Endothelial cell of umbilical vein (primary cell): ENCODE measurements at regions not wholly inside any gene's neighbourhood (a gene's known extent, or its start where the extent isn't known, plus 50 kb on each side); places are given as distances from the start of the nearest gene placed in this dataset.

Source experiments
- BruUV-seq: library from RNA; stranded (reverse); fragments of 400-500 nt; replicated peaks from 2 replicates; lab custom pipeline; 2021; lab: Mats Ljungman, UMichigan
- CTCF ChIA-PET: fragments of 300-600, 350-600 bp; sonication (Branson Sonifier 250); formaldehyde crosslinking; loops from one replicate; lab custom pipeline; 2021; ENCODE audit warnings: antibody characterized with exemption, inconsistent platforms; lab: Charles Lee
- POLR2A ChIA-PET: fragments of 300-600, 350-600 bp; sonication (Branson Sonifier 250); formaldehyde crosslinking; loops from one replicate; lab custom pipeline; 2021; ENCODE audit warnings: antibody characterized with exemption, inconsistent platforms; lab: Charles Lee
- DNase-seq: peaks from one replicate; pipeline ENCODE4 v3.0.0-alpha.2; 2011; ENCODE audit warnings: low read depth, low spot score
- FAIRE-seq: peaks from 2 replicates; lab custom pipeline; 2011; peaks lifted over from hg19 to GRCh38; lab: Jason Lieb, UNC
- H2AFZ ChIP-seq: 2 replicates; pipeline ENCODE4 v1.6.0; 2012; ENCODE audit warnings: low read depth, low read length, control low read depth, inconsistent platforms
- H3K27ac ChIP-seq: 2 replicates; pipeline ENCODE4 v1.5.1; 2011; ENCODE audit warnings: low read depth, mild to moderate bottlenecking, control low read depth, low read length, moderate library complexity; ENCODE audit not compliant: insufficient read depth
- H3K27me3 ChIP-seq, 2 experiments: 2 replicates each; pipeline versions ENCODE4 v1.6.0 to v1.6.1; 2011; ENCODE audit warnings: low read length in 2 of 2, mixed read lengths in 1 of 2; ENCODE audit not compliant: control insufficient read depth in 2 of 2, insufficient read depth in 2 of 2
- H3K36me3 ChIP-seq, 2 experiments: 2 replicates in 1 of 2; 3 replicates in 1 of 2; pipeline ENCODE4 v1.5.1; 2011; ENCODE audit warnings: low read length in 2 of 2, mild to moderate bottlenecking in 1 of 2, moderate library complexity in 1 of 2; ENCODE audit not compliant: control insufficient read depth in 2 of 2, insufficient read depth in 2 of 2; ENCODE audit errors: extremely low read depth in 1 of 2
- H3K4me1 ChIP-seq: 3 replicates; pipeline ENCODE4 v1.5.1; 2011; ENCODE audit warnings: mild to moderate bottlenecking, low read length; ENCODE audit not compliant: control insufficient read depth, insufficient read depth; ENCODE audit errors: extremely low read depth
- H3K4me2 ChIP-seq: 2 replicates; pipeline ENCODE4 v1.6.1; 2011; ENCODE audit warnings: low read length, control low read depth, mixed read lengths; ENCODE audit not compliant: insufficient read depth
- H3K4me3 ChIP-seq, 3 experiments: fragments of 200-600 bp in 1 of 3; sonication (generic), shearing (Covaris generic) in 1 of 3; replicated peaks in 1 of 3; 2 replicates each; pipeline ENCODE4 v1.5.1; 2011 to 2016; ENCODE audit warnings: control low read depth in 3 of 3, low read length in 3 of 3, mild to moderate bottlenecking in 2 of 3, inconsistent platforms in 1 of 3, low read depth in 1 of 3, moderate library complexity in 1 of 3; ENCODE audit not compliant: insufficient read depth in 1 of 3
- H3K79me2 ChIP-seq: 2 replicates; pipeline ENCODE4 v1.6.0; 2012; ENCODE audit warnings: low read length, inconsistent platforms; ENCODE audit not compliant: control insufficient read depth, insufficient read depth
- H3K9ac ChIP-seq: replicated peaks from 2 replicates; pipeline ENCODE3; 2011; ENCODE audit warnings: low read length, control low read depth; ENCODE audit not compliant: insufficient read depth; ENCODE audit errors: extremely low read depth
- H3K9me1 ChIP-seq: replicated peaks from 3 replicates; pipeline ENCODE4 v1.6.0; 2011; ENCODE audit warnings: mild to moderate bottlenecking, low read length; ENCODE audit not compliant: control insufficient read depth, insufficient read depth; ENCODE audit errors: extremely low read depth
- H3K9me3 ChIP-seq: replicated peaks from 2 replicates; pipeline ENCODE4 v1.5.1; 2012; ENCODE audit warnings: low read length, inconsistent platforms; ENCODE audit not compliant: control insufficient read depth, insufficient read depth
- H4K20me1 ChIP-seq: replicated peaks from 2 replicates; pipeline ENCODE3; 2011; ENCODE audit warnings: mild to moderate bottlenecking, low read length; ENCODE audit not compliant: control insufficient read depth, insufficient read depth; ENCODE audit errors: extremely low read depth
- EZH2 ChIP-seq: IDR thresholded peaks from 2 replicates; pipeline ENCODE4 v1.6.1; 2012; ENCODE audit warnings: borderline replicate concordance, low read depth, mild to moderate bottlenecking, moderate library complexity, low read length, inconsistent platforms; ENCODE audit not compliant: severe bottlenecking
- FOS ChIP-seq: IDR thresholded peaks from 2 replicates; pipeline ENCODE4 v1.6.1; 2011; ENCODE audit warnings: mild to moderate bottlenecking, low read length, moderate library complexity, borderline replicate concordance; ENCODE audit not compliant: insufficient read depth
- GATA2 ChIP-seq: IDR thresholded peaks from 2 replicates; pipeline ENCODE4 v1.7.0; 2011; ENCODE audit warnings: low read depth, mild to moderate bottlenecking, moderate library complexity, mixed read lengths, low read length; ENCODE audit not compliant: insufficient read length, insufficient read depth
- JUN ChIP-seq: IDR thresholded peaks from 2 replicates; pipeline ENCODE4 v1.6.1; 2011; ENCODE audit warnings: borderline replicate concordance, low read depth; ENCODE audit not compliant: insufficient read length, insufficient read depth
- MYC ChIP-seq: IDR thresholded peaks from one replicate; pipeline ENCODE4 v1.6.1; 2011; ENCODE audit warnings: mild to moderate bottlenecking, low read depth, low read length
- POLR2A ChIP-seq: IDR thresholded peaks from 2 replicates; pipeline ENCODE4 v1.6.1; 2012; ENCODE audit warnings: low read depth, mild to moderate bottlenecking, control low read depth, low read length
- POLR2AphosphoS5 ChIP-seq: IDR thresholded peaks from 2 replicates; pipeline ENCODE4 v1.6.1; 2012; ENCODE audit warnings: low read depth, mild to moderate bottlenecking, control low read depth, low read length, moderate library complexity; ENCODE audit not compliant: insufficient read depth
- dilution Hi-C: fragments of 300-500 bp; cut with MboI; formaldehyde crosslinking; loops from one replicate; pipeline ENCODE4 v1.15.0; 2019; ENCODE audit warnings: low sequenced_read_pairs; ENCODE audit not compliant: extremely low pct_ligation_motif_present
- intact Hi-C: fragments of 100-400 bp; cut with micrococcal nuclease; formaldehyde crosslinking; loops from one replicate; pipeline ENCODE4 v1.10.0; 2022
- TF ChIP-seq, protein P1 (sequence below), 2 donors: IDR thresholded peaks; 1 replicate in 1 of 2; 2 replicates in 1 of 2; pipeline ENCODE4 v1.5.1; 2011; ENCODE audit warnings: low read length in 2 of 2, mild to moderate bottlenecking in 2 of 2, moderate library complexity in 2 of 2, control low read depth in 1 of 2, inconsistent platforms in 1 of 2, low read depth in 1 of 2; ENCODE audit not compliant: insufficient read depth in 1 of 2; ENCODE audit errors: extremely low read depth in 1 of 2
- TF ChIP-seq, protein P2 (sequence below): IDR thresholded peaks from 2 replicates; pipeline ENCODE4 v1.6.1; 2011; ENCODE audit not compliant: insufficient read depth, insufficient read length

- Histone ChIP-seq H3K9me1 (no peaks in the 10 kb centered on the region), H3K27ac (no peak overlapping the region), H4K20me1 (no peaks in the 10 kb centered on the region), H2AFZ (no peak overlapping the region), H3K9me3 (no peaks in the 10 kb centered on the region), H3K4me3 (no peak overlapping the region), H3K4me1 (peaks cover 5% of the 10 kb centered on the region), H3K36me3 (no peaks in the 10 kb centered on the region), H3K27me3 (peaks cover 13 to 35% of the 10 kb centered on the region in 2 experiments), H3K4me2 (no peak overlapping the region), H3K9ac (no peak overlapping the region), H3K79me2 (no peaks in the 10 kb centered on the region)
- dilution Hi-C loops = no loop called here
- TF ChIP-seq JUN (no peak), FOS (no peak), POLR2AphosphoS5 (no peak), EZH2 (no peak), GATA2 (no peak), POLR2A (no peak), MYC (no peak)
- TF ChIP-seq, protein P1, sequence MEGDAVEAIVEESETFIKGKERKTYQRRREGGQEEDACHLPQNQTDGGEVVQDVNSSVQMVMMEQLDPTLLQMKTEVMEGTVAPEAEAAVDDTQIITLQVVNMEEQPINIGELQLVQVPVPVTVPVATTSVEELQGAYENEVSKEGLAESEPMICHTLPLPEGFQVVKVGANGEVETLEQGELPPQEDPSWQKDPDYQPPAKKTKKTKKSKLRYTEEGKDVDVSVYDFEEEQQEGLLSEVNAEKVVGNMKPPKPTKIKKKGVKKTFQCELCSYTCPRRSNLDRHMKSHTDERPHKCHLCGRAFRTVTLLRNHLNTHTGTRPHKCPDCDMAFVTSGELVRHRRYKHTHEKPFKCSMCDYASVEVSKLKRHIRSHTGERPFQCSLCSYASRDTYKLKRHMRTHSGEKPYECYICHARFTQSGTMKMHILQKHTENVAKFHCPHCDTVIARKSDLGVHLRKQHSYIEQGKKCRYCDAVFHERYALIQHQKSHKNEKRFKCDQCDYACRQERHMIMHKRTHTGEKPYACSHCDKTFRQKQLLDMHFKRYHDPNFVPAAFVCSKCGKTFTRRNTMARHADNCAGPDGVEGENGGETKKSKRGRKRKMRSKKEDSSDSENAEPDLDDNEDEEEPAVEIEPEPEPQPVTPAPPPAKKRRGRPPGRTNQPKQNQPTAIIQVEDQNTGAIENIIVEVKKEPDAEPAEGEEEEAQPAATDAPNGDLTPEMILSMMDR (IDR thresholded peaks at IDR 0.05; ENCODE audit: extremely low read depth in 1 of 2, insufficient read depth in 1 of 2, low read depth in 1 of 2, low read length in 2 of 2) = no peak
- TF ChIP-seq, protein P2, sequence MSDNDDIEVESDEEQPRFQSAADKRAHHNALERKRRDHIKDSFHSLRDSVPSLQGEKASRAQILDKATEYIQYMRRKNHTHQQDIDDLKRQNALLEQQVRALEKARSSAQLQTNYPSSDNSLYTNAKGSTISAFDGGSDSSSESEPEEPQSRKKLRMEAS = no peak
- no peak for FAIRE-seq
- no peak for DNase-seq
- intact Hi-C loops = no loop called here
- no TSS peak for BruUV-seq
- ChIA-PET CTCF (no interaction called here), POLR2A (no interaction called here)
Measured at GRCh38 chr9:38146844-38147243, 77.8 kb upstream of the SHB start.
